ENCODE measurements at regions not wholly inside any gene's neighbourhood (a gene's known extent, or its start where the extent isn't known, plus 50 kb on each side); places are given as distances from the start of the nearest gene placed in this dataset.

GRCh38 chr6:20024978-20025377 lies 187.3 kb downstream of the MBOAT1 start:
- DNase-seq = no peak

GRCh38 chr6:20025681-20026080 lies 186.6 kb downstream of the MBOAT1 start:
- no peak for DNase-seq

DNA sequence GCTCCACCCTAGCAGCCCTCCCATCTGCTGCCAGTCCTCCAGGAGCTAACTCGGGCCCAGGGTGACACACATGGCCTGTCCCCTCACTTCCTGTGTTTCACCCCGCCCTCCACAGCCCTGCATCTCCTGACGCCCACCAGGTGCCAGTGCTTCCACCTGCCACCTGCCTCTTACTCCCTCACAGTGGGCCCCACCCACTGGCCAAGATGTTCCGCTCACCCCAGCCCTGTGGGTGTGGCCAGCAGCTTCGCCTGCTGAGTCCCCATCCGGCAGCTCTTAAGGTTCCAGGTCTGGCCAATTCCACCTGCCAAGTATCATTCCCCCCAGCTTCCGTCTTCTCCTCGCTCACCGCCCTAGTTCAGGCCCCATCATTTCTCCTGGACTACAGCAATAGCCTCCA lies 184.1 kb downstream of the MBOAT1 start:
- DNase-seq = no peak

DNA sequence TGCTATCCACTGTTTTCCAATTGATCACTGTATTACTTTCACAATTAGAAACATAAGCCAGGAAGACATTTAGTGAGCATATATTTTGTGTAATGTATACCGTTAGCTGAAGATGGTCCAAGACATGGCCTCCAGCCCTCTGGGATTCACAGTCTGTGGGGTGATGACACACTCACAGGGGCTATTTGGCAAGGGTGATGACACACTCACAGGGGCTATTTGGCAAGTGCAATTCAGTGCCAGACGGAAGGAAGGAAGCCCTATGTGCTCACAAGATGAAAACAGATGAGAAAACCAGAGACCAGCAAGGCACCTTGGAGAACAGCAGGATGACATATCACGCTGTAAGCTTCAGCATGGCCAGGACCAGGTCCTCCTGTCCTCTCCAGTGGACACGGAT lies 183.7 kb downstream of the MBOAT1 start:
- no peak for DNase-seq

GRCh38 chr6:20029979-20030378 lies 182.3 kb downstream of the MBOAT1 start:
- no peak for DNase-seq

- no peak for DNase-seq
Observed at GRCh38 chr6:20031342-20031741, 180.9 kb downstream of the MBOAT1 start.

GRCh38 chr6:20033697-20034407 lies 178.4 kb downstream of the MBOAT1 start:
- no peak for DNase-seq

- no peak for DNase-seq
Observed at GRCh38 chr6:20034408-20034769, 177.9 kb downstream of the MBOAT1 start.

GRCh38 chr6:20036141-20036677 lies 176.1 kb downstream of the MBOAT1 start:
- no peak for DNase-seq

DNA sequence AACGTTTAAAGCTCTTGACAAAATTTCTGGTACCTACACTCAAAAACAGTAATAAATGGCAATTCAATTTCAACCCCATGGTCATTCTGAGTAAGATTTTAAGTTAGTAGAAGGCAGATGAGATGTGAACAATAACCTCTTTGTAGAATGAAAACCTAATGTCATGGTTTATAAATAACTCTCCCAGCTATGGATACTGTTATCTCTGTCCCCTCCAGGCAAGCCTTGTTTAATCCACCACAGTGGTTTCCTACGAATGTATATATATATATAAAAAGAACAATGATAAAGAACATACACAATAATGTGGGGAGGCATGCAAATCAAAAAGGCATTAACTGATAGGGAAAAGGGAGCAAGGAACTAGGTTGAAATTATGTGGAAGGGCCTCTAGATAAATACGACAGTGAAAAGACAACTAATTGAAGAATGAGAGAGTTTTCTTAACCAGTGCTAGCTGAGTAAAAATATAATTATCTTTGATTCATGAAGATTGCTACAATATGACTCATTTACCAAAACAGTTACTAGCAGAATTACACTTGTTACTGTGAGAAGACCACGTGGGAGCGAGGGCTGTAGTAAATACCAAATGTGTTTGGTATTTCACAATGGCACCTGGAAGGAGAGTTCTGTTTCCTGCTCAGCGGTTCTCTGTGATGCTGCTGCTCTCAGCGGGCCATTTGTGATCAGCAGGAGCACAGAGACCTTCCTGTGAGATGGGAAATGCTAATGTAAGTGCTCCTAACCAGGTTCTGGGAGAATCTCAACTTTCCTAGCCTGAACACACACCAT lies 173.7 kb downstream of the MBOAT1 start:
- no peak for DNase-seq

- DNase-seq = no peak
Observed at GRCh38 chr6:20044883-20045282, 167.4 kb downstream of the MBOAT1 start.
